Effector memory CD4-positive, alpha-beta T cell (primary cell): ENCODE measurements at regions not wholly inside any gene's neighbourhood (a gene's known extent, or its start where the extent isn't known, plus 50 kb on each side); places are given as distances from the start of the nearest gene placed in this dataset.

ENCODE experiments used
- DNase-seq, 3 donors: peaks; one replicate each; pipeline ENCODE4 v3.0.0-alpha.2; 2020
- H3K27ac ChIP-seq: 2 replicates; pipeline ENCODE4 v1.7.0; 2013; ENCODE audit warnings: mild to moderate bottlenecking, low read length, moderate library complexity; ENCODE audit not compliant: insufficient read depth, poor library complexity, severe bottlenecking
- H3K27me3 ChIP-seq: replicated peaks from 2 replicates; pipeline ENCODE4 v1.7.0; 2013; ENCODE audit warnings: mild to moderate bottlenecking, low read length; ENCODE audit not compliant: insufficient read depth, control insufficient read depth, poor library complexity, severe bottlenecking
- H3K36me3 ChIP-seq: 2 replicates; pipeline ENCODE4 v1.7.0; 2013; ENCODE audit warnings: mild to moderate bottlenecking, low read length, moderate library complexity; ENCODE audit not compliant: control insufficient read depth, insufficient read depth
- H3K4me1 ChIP-seq: 2 replicates; pipeline ENCODE4 v1.7.0; 2013; ENCODE audit warnings: low read length, mild to moderate bottlenecking; ENCODE audit not compliant: control insufficient read depth, insufficient read depth, poor library complexity, severe bottlenecking
- H3K4me3 ChIP-seq: 2 replicates; pipeline ENCODE4 v1.7.0; 2013; ENCODE audit warnings: low read length, low read depth, mild to moderate bottlenecking; ENCODE audit not compliant: insufficient read depth, poor library complexity, severe bottlenecking
- H3K9me3 ChIP-seq: 2 replicates; pipeline ENCODE4 v1.7.0; 2013; ENCODE audit warnings: mild to moderate bottlenecking, low read length, moderate library complexity; ENCODE audit not compliant: control insufficient read depth

GRCh38 chr10:9214618-9215017 lies 1160.1 kb downstream of the GATA3 start:
- no peak overlapping the region for H3K27ac ChIP-seq
- no peak for DNase-seq

GRCh38 chr10:9215121-9215520 lies 1160.6 kb downstream of the GATA3 start:
- no peaks in the 10 kb centered on the region for H3K4me1 ChIP-seq
- H3K27ac ChIP-seq: no peak overlapping the region
- no peaks in the 10 kb centered on the region for H3K9me3 ChIP-seq
- H3K36me3 ChIP-seq: no peaks in the 10 kb centered on the region
- peaks cover 3% of the 10 kb centered on the region for H3K27me3 ChIP-seq
- no peak overlapping the region for H3K4me3 ChIP-seq
- no peak for DNase-seq

More at GRCh38 chr10:9214618-9215017, 1160.1 kb downstream of the GATA3 start:
- H3K4me3 ChIP-seq: no peak overlapping the region
- no peaks in the 10 kb centered on the region for H3K36me3 ChIP-seq
- H3K27me3 ChIP-seq: peaks cover 3% of the 10 kb centered on the region
- no peaks in the 10 kb centered on the region for H3K9me3 ChIP-seq
- H3K4me1 ChIP-seq: no peaks in the 10 kb centered on the region

- H3K9me3 ChIP-seq: no peaks in the 10 kb centered on the region
- no peaks in the 10 kb centered on the region for H3K4me1 ChIP-seq
- no peaks in the 10 kb centered on the region for H3K36me3 ChIP-seq
- H3K27me3 ChIP-seq: no peaks in the 10 kb centered on the region
- no peak for DNase-seq
- no peak overlapping the region for H3K4me3 ChIP-seq
- H3K27ac ChIP-seq: no peak overlapping the region
Observed at GRCh38 chr10:9219860-9220259, 1165.4 kb downstream of the GATA3 start.

- Histone ChIP-seq H3K36me3 (no peaks in the 10 kb centered on the region), H3K27me3 (no peaks in the 10 kb centered on the region), H3K9me3 (no peaks in the 10 kb centered on the region), H3K4me1 (no peaks in the 10 kb centered on the region), H3K27ac (no peak overlapping the region), H3K4me3 (no peak overlapping the region)
- no peak for DNase-seq
Observed at GRCh38 chr10:9222917-9223316, 1168.4 kb downstream of the GATA3 start.

GRCh38 chr10:9227679-9228365 lies 1173.3 kb downstream of the GATA3 start:
- H3K9me3 ChIP-seq: no peaks in the 10 kb centered on the region
- H3K36me3 ChIP-seq: no peaks in the 10 kb centered on the region
- H3K4me3 ChIP-seq: no peak overlapping the region
- no peaks in the 10 kb centered on the region for H3K27me3 ChIP-seq
- no peaks in the 10 kb centered on the region for H3K4me1 ChIP-seq
- DNase-seq: no peak
- H3K27ac ChIP-seq: no peak overlapping the region

DNA sequence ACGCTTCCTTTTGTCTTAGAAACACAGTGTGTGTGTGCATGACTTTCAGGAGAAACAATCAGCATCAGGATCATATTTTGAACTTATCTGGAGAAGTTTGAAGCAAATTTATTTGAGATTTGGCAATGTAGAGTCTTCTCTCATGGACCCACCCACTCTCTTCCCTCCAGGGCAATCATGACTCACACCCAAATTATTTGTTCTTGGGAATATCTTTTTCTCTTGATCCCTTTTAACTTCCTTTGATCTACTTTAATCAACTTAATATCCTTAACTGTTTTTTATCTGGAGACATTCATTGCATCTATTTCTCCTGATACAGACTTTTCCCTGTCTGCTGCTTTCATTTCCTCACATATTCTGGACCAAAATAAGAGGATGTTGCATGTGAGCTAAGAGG lies 1174.3 kb downstream of the GATA3 start:
- Histone ChIP-seq H3K36me3 (no peaks in the 10 kb centered on the region), H3K27ac (no peak overlapping the region), H3K4me3 (no peak overlapping the region), H3K4me1 (no peaks in the 10 kb centered on the region), H3K9me3 (no peaks in the 10 kb centered on the region), H3K27me3 (no peaks in the 10 kb centered on the region)
- DNase-seq: no peak

GRCh38 chr10:9229702-9230244 lies 1175.3 kb downstream of the GATA3 start:
- Histone ChIP-seq H3K9me3 (no peaks in the 10 kb centered on the region), H3K4me3 (no peak overlapping the region), H3K4me1 (no peaks in the 10 kb centered on the region), H3K27me3 (no peaks in the 10 kb centered on the region), H3K36me3 (no peaks in the 10 kb centered on the region), H3K27ac (no peak overlapping the region)
- DNase-seq: no peak

DNA sequence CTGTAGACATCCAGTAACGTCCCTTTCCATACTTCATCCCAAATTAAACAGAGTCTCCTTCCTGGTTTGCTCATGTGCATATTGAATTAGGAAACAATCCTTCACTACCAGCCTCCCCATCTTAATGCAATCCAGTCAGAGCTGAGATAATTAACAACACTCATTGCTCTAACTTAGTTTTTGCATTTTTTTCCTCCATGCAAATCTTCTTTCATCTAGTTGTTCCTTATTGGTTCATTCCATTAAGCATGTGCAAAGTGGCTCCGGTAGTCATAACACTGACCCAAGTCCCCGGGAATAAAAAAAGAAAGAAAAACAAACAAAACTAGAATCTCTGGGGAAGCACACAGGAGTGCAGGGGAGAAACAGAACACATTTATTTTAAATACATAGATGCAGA lies 1176.1 kb downstream of the GATA3 start:
- Histone ChIP-seq H3K4me3 (no peak overlapping the region), H3K27ac (no peak overlapping the region), H3K36me3 (no peaks in the 10 kb centered on the region), H3K4me1 (no peaks in the 10 kb centered on the region), H3K9me3 (no peaks in the 10 kb centered on the region), H3K27me3 (no peaks in the 10 kb centered on the region)
- DNase-seq: no peak

DNA sequence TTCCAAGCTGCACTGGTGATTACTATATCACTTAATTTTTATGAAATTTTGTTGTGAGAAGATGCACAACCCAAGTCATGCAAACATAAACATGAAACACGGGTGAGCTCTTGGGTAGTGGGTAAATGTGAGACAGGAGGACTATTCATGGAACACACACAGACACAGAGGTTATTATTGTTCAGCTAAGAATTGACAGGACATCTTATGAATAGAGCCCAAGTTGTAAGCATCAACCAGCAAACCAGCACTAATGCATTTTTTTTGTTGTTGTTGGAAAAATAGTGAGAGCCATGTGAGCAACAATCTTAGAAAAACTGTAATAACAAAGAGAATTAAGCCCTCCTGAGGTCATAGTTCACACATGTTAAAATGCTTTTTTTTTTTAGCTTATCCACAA lies 1179.7 kb downstream of the GATA3 start:
- H3K4me1 ChIP-seq: no peaks in the 10 kb centered on the region
- no peaks in the 10 kb centered on the region for H3K9me3 ChIP-seq
- H3K27ac ChIP-seq: no peak overlapping the region
- no peak overlapping the region for H3K4me3 ChIP-seq
- no peak for DNase-seq
- no peaks in the 10 kb centered on the region for H3K27me3 ChIP-seq
- H3K36me3 ChIP-seq: no peaks in the 10 kb centered on the region

GRCh38 chr10:9238041-9238440 lies 1183.6 kb downstream of the GATA3 start:
- Histone ChIP-seq H3K4me3 (no peak overlapping the region), H3K36me3 (no peaks in the 10 kb centered on the region), H3K9me3 (no peaks in the 10 kb centered on the region), H3K4me1 (no peaks in the 10 kb centered on the region), H3K27me3 (no peaks in the 10 kb centered on the region), H3K27ac (no peak overlapping the region)
- no peak for DNase-seq
